ENCODE measurements at regions not wholly inside any gene's neighbourhood (a gene's known extent, or its start where the extent isn't known, plus 50 kb on each side); places are given as distances from the start of the nearest gene placed in this dataset.

DNA sequence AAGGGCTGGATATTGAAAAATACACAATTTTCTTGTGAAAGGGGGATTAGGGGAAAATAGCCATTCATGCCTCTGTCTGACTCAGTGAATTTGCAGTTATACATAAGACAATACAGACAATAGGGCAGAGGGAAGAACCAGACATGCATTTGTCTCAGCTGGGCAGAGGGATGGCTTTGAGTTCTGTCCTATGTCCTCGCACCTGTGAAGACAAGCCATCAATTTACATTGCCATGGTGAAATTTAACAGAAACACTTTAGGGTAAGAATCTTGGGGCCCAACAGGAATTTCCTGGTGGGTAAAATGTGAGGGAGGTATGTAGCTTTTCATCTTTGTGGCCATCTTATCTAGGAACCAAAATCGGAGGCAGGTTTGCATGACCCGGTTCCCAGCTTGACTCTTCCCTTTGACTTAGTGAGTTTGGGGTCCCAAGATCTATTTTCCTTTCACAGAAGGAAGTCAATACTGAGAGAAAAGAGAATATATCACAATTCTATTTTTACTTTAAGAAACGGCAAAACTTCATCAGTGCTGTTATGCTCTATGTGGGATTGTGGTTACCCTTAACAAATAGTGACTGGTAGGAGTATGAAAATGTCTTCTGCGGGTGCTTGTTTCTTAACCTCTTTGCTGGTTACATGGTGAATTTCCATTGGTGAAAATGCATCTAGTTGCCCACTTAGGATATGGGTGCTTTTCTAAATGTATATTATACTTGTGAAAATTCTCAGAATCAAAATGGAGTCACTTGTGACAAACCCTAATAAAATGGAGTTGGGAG is 221.8 kb downstream of the SPP2 start:
- Histone ChIP-seq H3K27me3 (replicated peaks; ENCODE audit: control insufficient read depth, insufficient read depth, low read length) (no peaks in the 10 kb centered on the region), H3K36me3 (ENCODE audit: control insufficient read depth, insufficient read depth, low read length, severe bottlenecking) (no peaks in the 10 kb centered on the region), H3K4me3 (ENCODE audit: low read length) (no peak overlapping the region), H3K4me1 (ENCODE audit: control insufficient read depth, insufficient read depth, low read length) (peaks cover 10% of the 10 kb centered on the region), H3K9me3 (ENCODE audit: control insufficient read depth, low read length) (no peaks in the 10 kb centered on the region), H3K9ac (ENCODE audit: low read length) (no peak overlapping the region)
- DNase-seq (ENCODE audit: low read depth): no peak

DNA sequence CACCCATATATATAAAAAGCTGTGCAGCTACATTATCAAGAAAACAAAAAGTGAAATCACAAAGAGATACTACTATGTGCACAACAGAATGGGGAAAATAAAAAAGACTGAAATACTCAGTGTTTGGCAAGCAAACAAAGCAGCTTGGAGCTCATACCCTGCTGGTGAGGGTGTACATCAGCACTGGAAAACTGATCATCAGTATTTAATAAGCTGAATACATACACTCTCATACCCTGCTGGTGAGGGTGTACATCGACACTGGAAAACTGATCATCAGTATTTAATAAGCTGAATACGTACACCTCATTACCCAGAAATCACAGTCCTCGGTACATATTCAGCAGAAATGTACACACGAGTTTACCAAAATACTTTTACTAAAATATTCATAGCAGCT is 220.8 kb downstream of the SPP2 start:
- Histone ChIP-seq H3K9ac (ENCODE audit: low read length) (no peak overlapping the region), H3K4me3 (ENCODE audit: low read length) (no peak overlapping the region), H3K4me1 (ENCODE audit: control insufficient read depth, insufficient read depth, low read length) (peaks cover 10% of the 10 kb centered on the region), H3K36me3 (ENCODE audit: control insufficient read depth, insufficient read depth, low read length, severe bottlenecking) (no peaks in the 10 kb centered on the region), H3K27me3 (replicated peaks; ENCODE audit: control insufficient read depth, insufficient read depth, low read length) (no peaks in the 10 kb centered on the region), H3K9me3 (ENCODE audit: control insufficient read depth, low read length) (no peaks in the 10 kb centered on the region)
- no peak for DNase-seq (ENCODE audit: low read depth)

DNA sequence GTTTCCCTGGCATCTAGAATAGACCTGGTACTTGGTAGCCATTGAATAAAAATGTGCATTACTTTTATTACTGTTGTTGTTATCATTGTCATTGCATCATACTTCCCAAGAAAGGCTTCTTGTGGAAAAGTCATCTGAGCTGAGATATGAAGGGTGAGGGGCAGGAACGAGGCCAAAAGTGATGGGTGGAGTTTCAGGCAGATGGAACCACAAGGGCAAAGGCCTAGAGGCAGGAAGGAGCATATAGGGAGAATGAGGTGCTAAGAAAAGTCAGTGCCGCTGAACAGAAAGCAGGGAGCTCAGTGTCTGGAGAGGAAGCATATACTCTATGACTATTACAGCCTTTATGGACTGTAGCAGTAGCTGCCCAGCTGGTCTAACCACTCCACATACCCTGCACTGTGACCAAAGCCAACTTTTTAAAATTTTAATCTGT is 219.3 kb downstream of the SPP2 start:
- Histone ChIP-seq H3K9ac (ENCODE audit: low read length) (no peak overlapping the region), H3K4me3 (ENCODE audit: low read length) (no peak overlapping the region), H3K4me1 (ENCODE audit: control insufficient read depth, insufficient read depth, low read length) (peaks cover 10% of the 10 kb centered on the region), H3K27me3 (replicated peaks; ENCODE audit: control insufficient read depth, insufficient read depth, low read length) (no peaks in the 10 kb centered on the region), H3K9me3 (ENCODE audit: control insufficient read depth, low read length) (no peaks in the 10 kb centered on the region), H3K36me3 (ENCODE audit: control insufficient read depth, insufficient read depth, low read length, severe bottlenecking) (no peaks in the 10 kb centered on the region)
- no peak for DNase-seq (ENCODE audit: low read depth)

DNA sequence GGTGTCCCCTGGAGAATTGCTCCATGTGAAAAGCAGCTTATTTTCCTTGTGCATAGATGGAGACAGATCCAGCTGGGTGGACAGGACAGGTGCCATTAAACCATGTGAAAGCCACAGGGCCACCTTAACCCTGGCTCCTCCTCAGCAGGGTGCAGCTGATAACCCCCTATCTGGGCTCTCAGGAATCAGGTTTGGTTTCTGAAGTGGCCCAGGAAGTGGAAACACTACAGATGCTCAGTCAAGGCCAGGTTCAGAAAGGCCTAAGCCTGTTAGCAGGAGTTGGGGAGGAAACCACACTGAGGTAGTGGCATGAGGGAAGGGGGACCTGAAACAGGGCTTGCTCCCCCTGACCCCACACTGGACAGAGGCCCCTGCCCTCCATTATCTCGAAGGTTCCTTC is 217.0 kb downstream of the SPP2 start:
- no peak overlapping the region for H3K4me3 ChIP-seq (ENCODE audit: low read length)
- H3K9ac ChIP-seq (ENCODE audit: low read length): no peak overlapping the region
- DNase-seq (ENCODE audit: low read depth): no peak

DNA sequence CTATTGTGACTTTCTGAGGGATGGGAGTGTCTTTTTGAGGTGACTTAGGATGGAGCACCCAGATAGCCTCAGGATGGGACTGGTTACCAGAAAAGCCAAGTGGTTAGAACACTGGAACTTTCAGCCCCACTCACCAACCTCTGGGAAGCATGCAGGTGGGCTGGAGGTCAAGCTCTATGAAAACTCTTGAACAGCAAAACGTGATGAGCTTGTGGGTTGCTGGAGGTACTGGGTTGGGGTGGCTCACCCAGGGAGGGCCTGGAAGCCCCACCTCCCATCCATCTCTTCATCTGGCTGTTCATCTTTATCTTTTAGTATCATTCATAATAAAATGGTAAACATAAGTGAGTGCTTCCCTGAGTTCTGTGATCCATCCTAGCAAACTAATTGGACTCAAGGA is 216.4 kb downstream of the SPP2 start:
- Histone ChIP-seq H3K36me3 (ENCODE audit: control insufficient read depth, insufficient read depth, low read length, severe bottlenecking) (no peaks in the 10 kb centered on the region), H3K4me1 (ENCODE audit: control insufficient read depth, insufficient read depth, low read length) (peaks cover 10% of the 10 kb centered on the region), H3K4me3 (ENCODE audit: low read length) (no peak overlapping the region), H3K27me3 (replicated peaks; ENCODE audit: control insufficient read depth, insufficient read depth, low read length) (no peaks in the 10 kb centered on the region), H3K9me3 (ENCODE audit: control insufficient read depth, low read length) (no peaks in the 10 kb centered on the region), H3K9ac (ENCODE audit: low read length) (no peak overlapping the region)
- no peak for DNase-seq (ENCODE audit: low read depth)

More for the DNA sequence above, 217.0 kb downstream of the SPP2 start:
- no peaks in the 10 kb centered on the region for H3K27me3 ChIP-seq (replicated peaks; ENCODE audit: control insufficient read depth, insufficient read depth, low read length)
- H3K4me1 ChIP-seq (ENCODE audit: control insufficient read depth, insufficient read depth, low read length): peaks cover 10% of the 10 kb centered on the region
- H3K36me3 ChIP-seq (ENCODE audit: control insufficient read depth, insufficient read depth, low read length, severe bottlenecking): no peaks in the 10 kb centered on the region
- no peaks in the 10 kb centered on the region for H3K9me3 ChIP-seq (ENCODE audit: control insufficient read depth, low read length)

DNA sequence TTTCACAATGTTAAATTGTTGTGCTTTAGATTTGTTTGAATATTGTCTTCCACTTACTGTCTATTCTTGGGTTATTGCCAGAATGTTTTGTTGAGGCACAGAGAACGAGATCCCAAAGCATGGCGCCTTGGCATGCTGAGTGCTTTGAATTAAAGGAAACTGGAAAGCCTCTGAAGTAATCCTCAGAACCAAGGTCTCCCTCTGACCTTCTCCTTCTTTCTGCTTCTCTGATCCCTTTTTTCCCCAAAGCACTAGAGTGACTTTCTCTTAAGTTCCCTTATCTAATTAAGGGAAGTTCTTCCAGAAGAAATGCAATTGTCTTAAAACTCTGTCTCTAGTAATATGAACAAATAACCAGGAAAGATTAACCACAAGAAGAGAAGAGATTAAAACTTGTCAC is 214.7 kb downstream of the SPP2 start:
- no peaks in the 10 kb centered on the region for H3K36me3 ChIP-seq (ENCODE audit: control insufficient read depth, insufficient read depth, low read length, severe bottlenecking)
- H3K4me3 ChIP-seq (ENCODE audit: low read length): no peak overlapping the region
- H3K9ac ChIP-seq (ENCODE audit: low read length): no peak overlapping the region
- no peak for DNase-seq (ENCODE audit: low read depth)
- H3K9me3 ChIP-seq (ENCODE audit: control insufficient read depth, low read length): no peaks in the 10 kb centered on the region
- H3K4me1 ChIP-seq (ENCODE audit: control insufficient read depth, insufficient read depth, low read length): peaks cover 10% of the 10 kb centered on the region
- H3K27me3 ChIP-seq (replicated peaks; ENCODE audit: control insufficient read depth, insufficient read depth, low read length): no peaks in the 10 kb centered on the region

DNA sequence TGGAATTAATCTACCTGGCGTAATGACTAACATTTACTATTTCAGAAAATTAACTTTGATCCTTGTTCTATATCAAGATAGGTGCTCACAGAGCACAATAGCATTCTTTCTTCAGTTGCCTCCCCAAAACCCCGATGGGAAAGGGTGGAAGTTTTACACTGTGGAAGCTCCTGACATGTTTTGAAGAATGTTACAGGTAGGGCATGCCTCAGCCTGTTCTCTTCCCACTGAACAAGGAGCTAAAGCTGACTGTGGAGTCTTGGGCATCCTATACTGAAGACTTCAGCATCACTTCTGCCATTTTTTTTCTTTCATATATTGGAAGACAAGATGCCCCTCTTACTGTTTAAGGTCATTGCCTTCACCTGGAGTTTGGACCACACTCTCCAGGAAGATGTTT is 211.2 kb downstream of the SPP2 start:
- no peaks in the 10 kb centered on the region for H3K27me3 ChIP-seq (replicated peaks; ENCODE audit: control insufficient read depth, insufficient read depth, low read length)

DNA sequence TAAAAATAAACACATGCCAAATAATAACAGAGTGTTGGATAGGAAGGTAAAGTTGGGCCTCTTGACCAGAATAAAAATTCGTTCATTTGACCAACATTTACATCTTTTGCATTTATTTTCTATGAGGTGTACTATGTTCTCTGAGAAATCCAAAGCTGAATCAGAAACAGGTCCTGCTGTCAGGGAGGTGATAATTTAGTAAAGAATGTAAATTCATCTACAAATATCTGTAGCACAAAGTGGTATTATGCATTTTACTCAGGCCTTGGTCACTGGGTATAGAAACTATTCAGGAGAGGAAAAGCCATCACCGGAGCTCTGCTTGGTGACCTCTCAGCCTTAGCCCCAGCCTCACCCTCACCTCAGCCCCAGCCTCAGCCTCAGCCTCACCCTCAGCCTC is 208.9 kb downstream of the SPP2 start:
- H3K4me1 ChIP-seq (ENCODE audit: control insufficient read depth, insufficient read depth, low read length): peaks cover 13% of the 10 kb centered on the region
- H3K27me3 ChIP-seq (replicated peaks; ENCODE audit: control insufficient read depth, insufficient read depth, low read length): no peaks in the 10 kb centered on the region
- no peak overlapping the region for H3K9ac ChIP-seq (ENCODE audit: low read length)
- H3K9me3 ChIP-seq (ENCODE audit: control insufficient read depth, low read length): no peaks in the 10 kb centered on the region
- no peak overlapping the region for H3K4me3 ChIP-seq (ENCODE audit: low read length)
- H3K36me3 ChIP-seq (ENCODE audit: control insufficient read depth, insufficient read depth, low read length, severe bottlenecking): no peaks in the 10 kb centered on the region
- DNase-seq (ENCODE audit: low read depth): no peak

More for the DNA sequence above, 211.2 kb downstream of the SPP2 start:
- H3K9me3 ChIP-seq (ENCODE audit: control insufficient read depth, low read length): no peaks in the 10 kb centered on the region
- DNase-seq (ENCODE audit: low read depth): no peak
- H3K9ac ChIP-seq (ENCODE audit: low read length): no peak overlapping the region
- H3K4me1 ChIP-seq (ENCODE audit: control insufficient read depth, insufficient read depth, low read length): peaks cover 13% of the 10 kb centered on the region
- no peaks in the 10 kb centered on the region for H3K36me3 ChIP-seq (ENCODE audit: control insufficient read depth, insufficient read depth, low read length, severe bottlenecking)
- no peak overlapping the region for H3K4me3 ChIP-seq (ENCODE audit: low read length)

DNA sequence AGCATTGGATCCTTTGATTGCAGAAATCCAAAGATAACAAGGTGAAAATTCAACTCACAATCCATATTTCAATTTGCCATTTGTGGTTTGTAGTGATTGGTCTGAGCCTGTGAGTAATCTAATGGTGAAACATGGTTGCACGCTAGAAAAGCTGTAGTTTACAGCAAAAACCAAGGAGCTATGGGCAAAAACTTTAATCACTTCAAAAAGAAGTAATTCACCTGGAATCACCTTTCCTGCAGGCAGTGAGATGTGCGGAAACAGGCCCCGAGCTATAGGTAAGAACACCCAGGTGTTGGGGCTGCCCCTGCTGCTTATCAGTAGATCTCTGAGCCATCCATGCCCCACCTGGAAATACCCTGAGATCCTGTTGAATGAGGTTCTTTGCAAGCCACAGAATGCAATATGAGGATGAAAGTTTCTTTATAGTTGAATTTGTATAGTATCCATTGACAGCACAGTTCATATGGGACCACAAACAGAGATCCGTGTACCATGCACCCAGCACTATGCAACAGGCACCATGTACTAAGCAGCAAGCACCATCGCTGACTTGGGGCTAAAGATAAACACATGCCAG is 208.2 kb downstream of the SPP2 start:
- no peaks in the 10 kb centered on the region for H3K36me3 ChIP-seq (ENCODE audit: control insufficient read depth, insufficient read depth, low read length, severe bottlenecking)
- no peak for DNase-seq (ENCODE audit: low read depth)
- no peaks in the 10 kb centered on the region for H3K9me3 ChIP-seq (ENCODE audit: control insufficient read depth, low read length)
- H3K9ac ChIP-seq (ENCODE audit: low read length): no peak overlapping the region
- no peaks in the 10 kb centered on the region for H3K27me3 ChIP-seq (replicated peaks; ENCODE audit: control insufficient read depth, insufficient read depth, low read length)
- peaks cover 13% of the 10 kb centered on the region for H3K4me1 ChIP-seq (ENCODE audit: control insufficient read depth, insufficient read depth, low read length)
- H3K4me3 ChIP-seq (ENCODE audit: low read length): no peak overlapping the region

DNA sequence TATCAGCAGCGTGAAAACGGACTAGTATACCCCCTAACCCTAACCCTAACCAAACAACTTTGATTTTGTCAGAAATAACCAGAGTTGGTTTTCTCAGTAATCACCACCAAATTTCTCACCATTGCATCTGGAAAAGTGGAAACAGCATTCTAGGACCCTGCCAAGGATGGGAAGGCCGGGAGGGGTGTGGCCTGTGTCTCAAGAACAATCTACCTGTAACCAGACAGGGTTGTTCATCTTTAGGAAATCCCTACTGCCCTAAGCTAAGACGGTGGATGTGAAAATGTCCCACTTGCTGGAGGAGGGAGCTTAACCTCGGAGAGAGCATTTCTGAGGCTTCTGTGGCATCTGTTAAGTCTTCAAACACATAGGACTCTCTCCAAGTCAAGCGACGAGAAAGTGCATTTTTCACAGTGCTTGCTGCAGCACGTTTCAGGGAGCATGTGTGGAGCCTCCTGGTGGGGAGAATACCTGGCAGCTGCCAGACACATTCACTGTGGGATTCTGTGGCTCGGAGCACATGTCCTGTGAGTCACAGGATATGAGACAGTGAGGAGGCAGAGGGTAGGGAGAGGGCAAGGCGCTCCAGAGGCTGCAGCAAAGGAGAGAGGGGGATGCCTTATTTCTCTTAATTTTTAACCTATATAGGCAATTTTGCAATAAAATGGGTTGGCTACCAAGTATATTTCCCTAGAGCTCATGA is 207.5 kb downstream of the SPP2 start:
- peak; percentile 84 for DNase-seq (ENCODE audit: low read depth)
- Histone ChIP-seq H3K36me3 (ENCODE audit: control insufficient read depth, insufficient read depth, low read length, severe bottlenecking) (no peaks in the 10 kb centered on the region), H3K9me3 (ENCODE audit: control insufficient read depth, low read length) (no peaks in the 10 kb centered on the region), H3K27me3 (replicated peaks; ENCODE audit: control insufficient read depth, insufficient read depth, low read length) (no peaks in the 10 kb centered on the region), H3K4me1 (ENCODE audit: control insufficient read depth, insufficient read depth, low read length) (peaks cover 13% of the 10 kb centered on the region), H3K9ac (ENCODE audit: low read length) (no peak overlapping the region), H3K4me3 (ENCODE audit: low read length) (no peak overlapping the region)

DNA sequence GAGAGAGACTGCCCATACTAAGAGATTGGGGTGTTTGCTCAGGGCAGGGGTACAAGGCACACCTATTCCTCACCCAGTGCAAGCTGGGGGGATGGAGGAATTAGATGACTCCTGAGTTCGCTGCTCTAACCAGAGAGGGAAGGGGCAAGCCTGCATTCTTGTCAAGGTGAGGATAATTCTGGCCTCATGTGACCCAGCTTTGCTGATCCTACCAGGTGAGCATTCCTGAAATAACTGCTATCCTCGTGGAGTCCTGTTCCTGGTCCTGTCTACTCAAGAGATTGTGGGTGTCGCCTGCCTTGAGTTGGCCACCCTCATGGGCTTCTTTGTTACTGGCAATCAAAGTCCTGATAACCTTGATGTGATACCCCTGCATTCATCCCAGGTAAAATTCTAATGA is 206.0 kb downstream of the SPP2 start:
- no peak for DNase-seq (ENCODE audit: low read depth)
- Histone ChIP-seq H3K9ac (ENCODE audit: low read length) (no peak overlapping the region), H3K4me3 (ENCODE audit: low read length) (no peak overlapping the region), H3K27me3 (replicated peaks; ENCODE audit: control insufficient read depth, insufficient read depth, low read length) (no peaks in the 10 kb centered on the region), H3K9me3 (ENCODE audit: control insufficient read depth, low read length) (no peaks in the 10 kb centered on the region), H3K4me1 (ENCODE audit: control insufficient read depth, insufficient read depth, low read length) (peaks cover 22% of the 10 kb centered on the region), H3K36me3 (ENCODE audit: control insufficient read depth, insufficient read depth, low read length, severe bottlenecking) (no peaks in the 10 kb centered on the region)
